ENCODE measurements at regions not wholly inside any gene's neighbourhood (a gene's known extent, or its start where the extent isn't known, plus 50 kb on each side); places are given as distances from the start of the nearest gene placed in this dataset.

- TF ChIP-seq CTCF (conservative IDR thresholded peaks at IDR 0.05; ENCODE audit: low read length) = no peak
- no peak for TF ChIP-seq EZH2phosphoT487 (IDR thresholded peaks at IDR 0.05; ENCODE audit: borderline replicate concordance, low read depth, low read length)
Measured at GRCh38 chr11:80424012-80424695, 983.3 kb upstream of the TENM4 start.
